ENCODE measurements at regions not wholly inside any gene's neighbourhood (a gene's known extent, or its start where the extent isn't known, plus 50 kb on each side); places are given as distances from the start of the nearest gene placed in this dataset.

DNA sequence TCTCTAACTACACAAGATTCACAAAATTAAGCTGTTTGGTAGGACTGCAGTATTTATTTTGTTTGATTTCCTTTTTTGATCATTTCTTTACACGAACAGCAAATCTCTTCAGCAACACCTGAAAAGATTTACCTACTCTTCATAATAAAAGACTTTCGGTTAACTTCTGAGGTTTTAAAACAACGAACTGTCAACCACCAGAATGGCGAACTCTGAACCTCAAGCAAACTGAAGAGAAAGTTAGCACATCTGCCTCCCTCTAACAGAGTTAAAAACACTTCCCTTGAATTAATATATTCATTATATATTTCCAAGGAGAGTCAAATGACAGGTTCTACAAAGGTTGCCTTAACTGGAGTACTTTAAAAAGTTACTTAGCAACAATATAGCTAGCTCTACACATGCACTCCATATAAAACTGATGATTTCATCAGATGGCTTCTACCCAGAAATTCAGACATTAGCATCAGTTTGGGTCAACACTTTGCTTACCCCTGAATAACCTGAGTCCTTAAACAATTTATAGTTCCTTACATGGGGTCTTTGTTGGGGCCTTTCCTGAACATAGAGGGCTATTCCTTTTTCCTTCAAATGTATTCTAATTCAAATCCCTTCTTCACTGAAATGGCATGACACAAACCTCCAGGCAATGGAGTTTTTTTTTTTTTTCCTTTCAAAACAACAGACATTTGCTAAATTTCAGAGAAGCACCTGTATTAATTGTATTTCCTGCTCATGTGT is 118.3 kb downstream of the SEM1 start:
- dilution Hi-C loops (cut with MboI; ENCODE audit: extremely low pct_ligation_motif_present, low sequenced_read_pairs): no loop called here
- TF ChIP-seq EZH2 (IDR thresholded peaks at IDR 0.05; ENCODE audit: borderline replicate concordance, low read depth, low read length, severe bottlenecking): no peak
- no peak for TF ChIP-seq POLR2AphosphoS5 (IDR thresholded peaks at IDR 0.05; ENCODE audit: insufficient read depth, low read depth, low read length)
- no peak for TF ChIP-seq MYC (IDR thresholded peaks at IDR 0.05; ENCODE audit: low read depth, low read length)
- TF ChIP-seq, protein P1, sequence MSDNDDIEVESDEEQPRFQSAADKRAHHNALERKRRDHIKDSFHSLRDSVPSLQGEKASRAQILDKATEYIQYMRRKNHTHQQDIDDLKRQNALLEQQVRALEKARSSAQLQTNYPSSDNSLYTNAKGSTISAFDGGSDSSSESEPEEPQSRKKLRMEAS (IDR thresholded peaks at IDR 0.05; ENCODE audit: insufficient read depth, insufficient read length): no peak
- no peak for TF ChIP-seq JUN (IDR thresholded peaks at IDR 0.05; ENCODE audit: borderline replicate concordance, insufficient read depth, insufficient read length, low read depth)
- TF ChIP-seq GATA2 (IDR thresholded peaks at IDR 0.05; ENCODE audit: insufficient read depth, insufficient read length, low read depth, low read length): no peak
- TF ChIP-seq, protein P2, sequence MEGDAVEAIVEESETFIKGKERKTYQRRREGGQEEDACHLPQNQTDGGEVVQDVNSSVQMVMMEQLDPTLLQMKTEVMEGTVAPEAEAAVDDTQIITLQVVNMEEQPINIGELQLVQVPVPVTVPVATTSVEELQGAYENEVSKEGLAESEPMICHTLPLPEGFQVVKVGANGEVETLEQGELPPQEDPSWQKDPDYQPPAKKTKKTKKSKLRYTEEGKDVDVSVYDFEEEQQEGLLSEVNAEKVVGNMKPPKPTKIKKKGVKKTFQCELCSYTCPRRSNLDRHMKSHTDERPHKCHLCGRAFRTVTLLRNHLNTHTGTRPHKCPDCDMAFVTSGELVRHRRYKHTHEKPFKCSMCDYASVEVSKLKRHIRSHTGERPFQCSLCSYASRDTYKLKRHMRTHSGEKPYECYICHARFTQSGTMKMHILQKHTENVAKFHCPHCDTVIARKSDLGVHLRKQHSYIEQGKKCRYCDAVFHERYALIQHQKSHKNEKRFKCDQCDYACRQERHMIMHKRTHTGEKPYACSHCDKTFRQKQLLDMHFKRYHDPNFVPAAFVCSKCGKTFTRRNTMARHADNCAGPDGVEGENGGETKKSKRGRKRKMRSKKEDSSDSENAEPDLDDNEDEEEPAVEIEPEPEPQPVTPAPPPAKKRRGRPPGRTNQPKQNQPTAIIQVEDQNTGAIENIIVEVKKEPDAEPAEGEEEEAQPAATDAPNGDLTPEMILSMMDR (IDR thresholded peaks at IDR 0.05; ENCODE audit: extremely low read depth in 1 of 2, insufficient read depth in 1 of 2, low read depth in 1 of 2, low read length in 2 of 2): no peak
- no peak for TF ChIP-seq FOS (IDR thresholded peaks at IDR 0.05; ENCODE audit: borderline replicate concordance, insufficient read depth, low read length)
- BruUV-seq (replicated peaks): no TSS peak

More for the DNA sequence above, 118.3 kb downstream of the SEM1 start:
- Histone ChIP-seq H4K20me1 (replicated peaks; ENCODE audit: control insufficient read depth, extremely low read depth, insufficient read depth, low read length) (no peaks in the 10 kb centered on the region), H3K4me3 (replicated peaks in 1 of 3; ENCODE audit: insufficient read depth in 1 of 3, low read depth in 1 of 3, low read length in 3 of 3) (no peak overlapping the region), H3K79me2 (ENCODE audit: control insufficient read depth, insufficient read depth, low read length) (no peaks in the 10 kb centered on the region), H3K36me3 (ENCODE audit: control insufficient read depth in 2 of 2, extremely low read depth in 1 of 2, insufficient read depth in 2 of 2, low read length in 2 of 2) (no peaks in the 10 kb centered on the region), H2AFZ (ENCODE audit: low read depth, low read length) (no peak overlapping the region), H3K4me2 (ENCODE audit: insufficient read depth, low read length) (no peak overlapping the region), H3K27me3 (ENCODE audit: control insufficient read depth in 2 of 2, insufficient read depth in 2 of 2, low read length in 2 of 2) (peaks cover 2 to 6% of the 10 kb centered on the region in 2 experiments), H3K9me1 (replicated peaks; ENCODE audit: control insufficient read depth, extremely low read depth, insufficient read depth, low read length) (no peaks in the 10 kb centered on the region), H3K4me1 (ENCODE audit: control insufficient read depth, extremely low read depth, insufficient read depth, low read length) (no peaks in the 10 kb centered on the region), H3K9me3 (replicated peaks; ENCODE audit: control insufficient read depth, insufficient read depth, low read length) (no peaks in the 10 kb centered on the region), H3K9ac (replicated peaks; ENCODE audit: extremely low read depth, insufficient read depth, low read length) (no peak overlapping the region), H3K27ac (ENCODE audit: insufficient read depth, low read depth, low read length) (no peak overlapping the region)
- intact Hi-C loops (cut with micrococcal nuclease): no loop called here
- CTCF ChIA-PET: no interaction called here
- FAIRE-seq (no peak), DNase-seq (ENCODE audit: low read depth, low spot score) (no peak)
- POLR2A ChIA-PET: no interaction called here
